ENCODE measurements at regions not wholly inside any gene's neighbourhood (a gene's known extent, or its start where the extent isn't known, plus 50 kb on each side); places are given as distances from the start of the nearest gene placed in this dataset.

DNA sequence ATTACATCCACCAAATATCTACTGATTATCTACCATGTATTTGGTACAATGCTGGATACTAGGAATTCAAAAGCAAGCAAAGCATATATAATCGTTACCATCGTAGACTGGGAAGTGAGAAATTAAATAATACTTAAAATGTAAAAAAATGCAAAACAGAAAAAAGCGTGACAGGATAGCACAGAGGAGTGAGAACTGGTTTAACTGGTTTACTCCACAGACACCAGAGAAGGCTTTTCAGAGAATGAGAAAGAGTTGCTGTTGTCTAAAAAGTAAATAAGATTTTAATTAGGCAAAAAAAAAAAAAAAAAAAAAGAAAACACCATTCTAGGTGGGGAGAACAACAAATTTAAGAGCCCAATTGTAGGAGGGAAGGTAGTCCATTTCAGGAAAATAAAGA lies 657.9 kb upstream of the ST8SIA4 start:
- H3K27ac ChIP-seq (ENCODE audit: low read depth, low read length), result no peak overlapping the region
- no peaks in the 10 kb centered on the region for H3F3A ChIP-seq (ENCODE audit: control insufficient read depth, insufficient read depth)
- H3K79me2 ChIP-seq (ENCODE audit: control insufficient read depth, low read length), result no peaks in the 10 kb centered on the region
- no peaks in the 10 kb centered on the region for H3K36me3 ChIP-seq (ENCODE audit: control insufficient read depth, low read length)
- no peaks in the 10 kb centered on the region for H3K9me3 ChIP-seq (ENCODE audit: control insufficient read depth, insufficient read depth, low read length)
- no peak overlapping the region for H3K4me3 ChIP-seq (ENCODE audit: low read length)
- H3K9me2 ChIP-seq (replicated peaks; ENCODE audit: control insufficient read depth, low read length), result no peaks in the 10 kb centered on the region
- H3K27me3 ChIP-seq (ENCODE audit: control insufficient read depth, low read length), result no peaks in the 10 kb centered on the region
- no peaks in the 10 kb centered on the region for H4K20me1 ChIP-seq (ENCODE audit: control insufficient read depth, insufficient read depth, low read depth, low read length)
- no peak for TF ChIP-seq EZH2phosphoT487 (IDR thresholded peaks at IDR 0.05; ENCODE audit: borderline replicate concordance, low read length)
- TF ChIP-seq, protein P1, sequence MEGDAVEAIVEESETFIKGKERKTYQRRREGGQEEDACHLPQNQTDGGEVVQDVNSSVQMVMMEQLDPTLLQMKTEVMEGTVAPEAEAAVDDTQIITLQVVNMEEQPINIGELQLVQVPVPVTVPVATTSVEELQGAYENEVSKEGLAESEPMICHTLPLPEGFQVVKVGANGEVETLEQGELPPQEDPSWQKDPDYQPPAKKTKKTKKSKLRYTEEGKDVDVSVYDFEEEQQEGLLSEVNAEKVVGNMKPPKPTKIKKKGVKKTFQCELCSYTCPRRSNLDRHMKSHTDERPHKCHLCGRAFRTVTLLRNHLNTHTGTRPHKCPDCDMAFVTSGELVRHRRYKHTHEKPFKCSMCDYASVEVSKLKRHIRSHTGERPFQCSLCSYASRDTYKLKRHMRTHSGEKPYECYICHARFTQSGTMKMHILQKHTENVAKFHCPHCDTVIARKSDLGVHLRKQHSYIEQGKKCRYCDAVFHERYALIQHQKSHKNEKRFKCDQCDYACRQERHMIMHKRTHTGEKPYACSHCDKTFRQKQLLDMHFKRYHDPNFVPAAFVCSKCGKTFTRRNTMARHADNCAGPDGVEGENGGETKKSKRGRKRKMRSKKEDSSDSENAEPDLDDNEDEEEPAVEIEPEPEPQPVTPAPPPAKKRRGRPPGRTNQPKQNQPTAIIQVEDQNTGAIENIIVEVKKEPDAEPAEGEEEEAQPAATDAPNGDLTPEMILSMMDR (IDR thresholded peaks at IDR 0.05; ENCODE audit: low read depth, low read length, poor library complexity, severe bottlenecking), result no peak
- no peaks in the 10 kb centered on the region for H3K4me1 ChIP-seq (ENCODE audit: control insufficient read depth, low read length)
- no peak overlapping the region for H3K4me2 ChIP-seq (ENCODE audit: low read length)

DNA sequence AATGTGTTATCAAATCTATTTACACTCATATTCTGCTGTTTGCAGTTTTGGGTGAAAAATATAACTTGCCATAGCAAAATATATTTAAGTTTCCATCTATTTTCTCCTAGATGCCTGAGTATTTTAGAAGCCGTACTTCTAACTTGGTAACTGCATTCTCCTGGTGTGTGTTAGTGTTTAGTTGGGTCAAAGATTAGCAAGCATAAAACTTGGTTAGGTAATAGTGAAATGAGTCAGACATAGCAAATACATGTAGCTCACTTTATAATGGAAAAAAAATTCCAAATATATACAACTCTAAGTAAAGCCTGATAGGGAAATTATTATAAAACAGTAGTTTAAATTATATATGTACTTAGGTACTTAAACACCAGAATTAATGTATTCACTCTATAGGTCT lies 640.7 kb upstream of the ST8SIA4 start:
- H3K27me3 ChIP-seq (ENCODE audit: control insufficient read depth, low read length), result no peaks in the 10 kb centered on the region
- no peaks in the 10 kb centered on the region for H3K9me3 ChIP-seq (ENCODE audit: control insufficient read depth, insufficient read depth, low read length)
- no peaks in the 10 kb centered on the region for H3K9me2 ChIP-seq (replicated peaks; ENCODE audit: control insufficient read depth, low read length)
- no peak overlapping the region for H3K27ac ChIP-seq (ENCODE audit: low read depth, low read length)
- no peaks in the 10 kb centered on the region for H3K36me3 ChIP-seq (ENCODE audit: control insufficient read depth, low read length)
- TF ChIP-seq, protein P1 (IDR thresholded peaks at IDR 0.05; ENCODE audit: low read depth, low read length, poor library complexity, severe bottlenecking), result no peak
- no peak for TF ChIP-seq EZH2phosphoT487 (IDR thresholded peaks at IDR 0.05; ENCODE audit: borderline replicate concordance, low read length)
- H3K4me3 ChIP-seq (ENCODE audit: low read length), result no peak overlapping the region
- no peaks in the 10 kb centered on the region for H3F3A ChIP-seq (ENCODE audit: control insufficient read depth, insufficient read depth)
- H3K4me1 ChIP-seq (ENCODE audit: control insufficient read depth, low read length), result no peaks in the 10 kb centered on the region
- H3K79me2 ChIP-seq (ENCODE audit: control insufficient read depth, low read length), result no peaks in the 10 kb centered on the region
- H4K20me1 ChIP-seq (ENCODE audit: control insufficient read depth, insufficient read depth, low read depth, low read length), result no peaks in the 10 kb centered on the region
- no peak overlapping the region for H3K4me2 ChIP-seq (ENCODE audit: low read length)

DNA sequence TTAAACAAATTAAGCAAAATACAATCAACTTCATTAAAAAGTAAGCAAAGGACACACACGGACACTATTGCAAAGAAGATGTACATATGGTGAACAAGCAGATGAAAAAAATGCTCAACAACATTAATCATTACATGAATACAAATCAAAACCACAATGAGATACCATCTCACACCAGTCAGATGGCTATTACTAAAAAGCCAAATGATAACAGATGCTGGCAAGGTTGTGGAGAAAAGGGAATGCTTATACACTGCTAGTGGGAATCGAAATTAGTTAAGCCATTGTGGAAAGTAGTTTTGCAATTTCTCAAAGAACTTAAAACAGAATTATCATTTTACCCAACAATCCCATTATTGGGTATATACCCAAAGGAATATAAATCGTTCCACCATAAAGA lies 636.2 kb upstream of the ST8SIA4 start:
- Histone ChIP-seq H3K9me3 (ENCODE audit: control insufficient read depth, insufficient read depth, low read length) (no peaks in the 10 kb centered on the region), H3K27ac (ENCODE audit: low read depth, low read length) (no peak overlapping the region), H3F3A (ENCODE audit: control insufficient read depth, insufficient read depth) (no peaks in the 10 kb centered on the region), H3K27me3 (ENCODE audit: control insufficient read depth, low read length) (no peaks in the 10 kb centered on the region), H3K9me2 (replicated peaks; ENCODE audit: control insufficient read depth, low read length) (no peaks in the 10 kb centered on the region), H3K4me2 (ENCODE audit: low read length) (no peak overlapping the region), H3K79me2 (ENCODE audit: control insufficient read depth, low read length) (no peaks in the 10 kb centered on the region), H3K36me3 (ENCODE audit: control insufficient read depth, low read length) (no peaks in the 10 kb centered on the region), H3K4me3 (ENCODE audit: low read length) (no peak overlapping the region), H3K4me1 (ENCODE audit: control insufficient read depth, low read length) (no peaks in the 10 kb centered on the region), H4K20me1 (ENCODE audit: control insufficient read depth, insufficient read depth, low read depth, low read length) (no peaks in the 10 kb centered on the region)
- TF ChIP-seq, protein P1 (IDR thresholded peaks at IDR 0.05; ENCODE audit: low read depth, low read length, poor library complexity, severe bottlenecking), result no peak
- no peak for TF ChIP-seq EZH2phosphoT487 (IDR thresholded peaks at IDR 0.05; ENCODE audit: borderline replicate concordance, low read length)

DNA sequence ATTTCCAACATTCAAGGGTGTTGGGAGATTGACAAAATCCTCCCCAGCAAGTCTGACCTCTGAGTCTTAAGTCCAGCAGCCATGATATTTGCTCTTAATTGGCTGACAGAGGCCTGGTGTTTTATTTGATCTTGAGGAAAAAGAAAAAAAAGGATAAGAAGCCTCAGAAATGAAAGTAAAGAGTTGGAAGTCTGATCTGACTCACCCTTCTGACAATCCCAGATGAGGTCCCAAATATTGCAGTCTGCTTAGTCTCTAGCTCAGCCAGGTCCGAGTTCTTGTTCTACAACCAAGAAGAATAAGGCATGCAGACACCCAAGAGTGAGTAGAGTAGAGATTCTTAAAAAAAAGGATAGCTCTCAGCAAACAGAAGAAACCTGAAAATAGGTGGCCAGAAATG lies 632.5 kb upstream of the ST8SIA4 start:
- Histone ChIP-seq H3K27ac (ENCODE audit: low read depth, low read length) (no peak overlapping the region), H3K4me1 (ENCODE audit: control insufficient read depth, low read length) (no peaks in the 10 kb centered on the region), H3K36me3 (ENCODE audit: control insufficient read depth, low read length) (no peaks in the 10 kb centered on the region), H3K9me2 (replicated peaks; ENCODE audit: control insufficient read depth, low read length) (no peaks in the 10 kb centered on the region), H3K4me2 (ENCODE audit: low read length) (no peak overlapping the region), H3K9me3 (ENCODE audit: control insufficient read depth, insufficient read depth, low read length) (no peaks in the 10 kb centered on the region), H3K79me2 (ENCODE audit: control insufficient read depth, low read length) (no peaks in the 10 kb centered on the region), H3K4me3 (ENCODE audit: low read length) (no peak overlapping the region), H4K20me1 (ENCODE audit: control insufficient read depth, insufficient read depth, low read depth, low read length) (no peaks in the 10 kb centered on the region), H3K27me3 (ENCODE audit: control insufficient read depth, low read length) (no peaks in the 10 kb centered on the region), H3F3A (ENCODE audit: control insufficient read depth, insufficient read depth) (no peaks in the 10 kb centered on the region)
- TF ChIP-seq, protein P1 (IDR thresholded peaks at IDR 0.05; ENCODE audit: low read depth, low read length, poor library complexity, severe bottlenecking), result no peak
- TF ChIP-seq EZH2phosphoT487 (IDR thresholded peaks at IDR 0.05; ENCODE audit: borderline replicate concordance, low read length), result no peak

All from DOHH2 (cell line).